GM12878 (cell line): ENCODE measurements at regions not wholly inside any gene's neighbourhood (a gene's known extent, or its start where the extent isn't known, plus 50 kb on each side); places are given as distances from the start of the nearest gene placed in this dataset.

ENCODE experiments used
- ATAC-seq: fragments of 200-7000 bp; cut with Tn5 transposase; 3 replicates; pipeline ENCODE4 v1.9.1; 2020; ENCODE audit warnings: mild to moderate bottlenecking, moderate library complexity
- BruUV-seq: library from RNA; stranded (reverse); fragments of 400-500 nt; replicated peaks from 2 replicates; lab custom pipeline; 2021; lab: Mats Ljungman, UMichigan
- CTCF ChIA-PET: fragments of 300-600 bp; sonication (Branson Sonifier 250); formaldehyde crosslinking; extraction: SDS; loops from one replicate; lab custom pipeline; 2021; ENCODE audit warnings: inconsistent platforms; lab: Yijun Ruan, JAX
- POLR2A ChIA-PET: fragments of 350-600 bp; formaldehyde crosslinking; extraction: SDS; loops from one replicate; lab custom pipeline; 2021; ENCODE audit warnings: inconsistent platforms; lab: Charles Lee
- RAD21 ChIA-PET: fragments of 300-600 bp; sonication (Branson Sonifier 250); formaldehyde crosslinking; loops from one replicate; lab custom pipeline; 2023; ENCODE audit warnings: antibody characterized with exemption; ENCODE audit not compliant: unreplicated experiment; lab: Charles Lee
- SMC1A ChIA-PET: fragments of 300-600 bp; sonication (Branson Sonifier 250); formaldehyde crosslinking; loops from one replicate; lab custom pipeline; 2023; ENCODE audit not compliant: unreplicated experiment, uncharacterized antibody; lab: Charles Lee
- DNase-seq: peaks from one replicate; pipeline ENCODE4 v3.0.0-alpha.2; 2011; ENCODE audit warnings: low read depth, low spot score
- FAIRE-seq: peaks from 3 replicates; lab custom pipeline; 2011; peaks lifted over from hg19 to GRCh38; lab: Jason Lieb, UNC
- H2AFZ ChIP-seq: 2 replicates; pipeline ENCODE4 v1.6.0; 2011; ENCODE audit warnings: low read depth, low read length, control low read depth; ENCODE audit not compliant: control insufficient read depth
- H3K27ac ChIP-seq: 2 replicates; pipeline ENCODE4 v1.5.1; 2011; ENCODE audit warnings: control low read depth; ENCODE audit not compliant: control insufficient read depth, insufficient read depth
- H3K27me3 ChIP-seq, 2 experiments: replicated peaks in 1 of 2; 2 replicates each; pipeline versions ENCODE4 v1.6.0 to v1.6.1; 2011; ENCODE audit warnings: low read length in 1 of 2; ENCODE audit not compliant: control insufficient read depth in 2 of 2, insufficient read depth in 2 of 2
- H3K36me3 ChIP-seq, 2 experiments: 2 replicates each; pipeline ENCODE4 v1.5.1; 2011; ENCODE audit warnings: low read length in 1 of 2; ENCODE audit not compliant: control insufficient read depth in 2 of 2, insufficient read depth in 2 of 2
- H3K4me1 ChIP-seq: 2 replicates; pipeline ENCODE4 v1.6.1; 2011; ENCODE audit warnings: mild to moderate bottlenecking, low read length, moderate library complexity, mixed read lengths; ENCODE audit not compliant: control insufficient read depth, insufficient read depth
- H3K4me2 ChIP-seq: 2 replicates; pipeline ENCODE4 v1.6.0; 2011; ENCODE audit warnings: control low read depth; ENCODE audit not compliant: control insufficient read depth, insufficient read depth
- H3K4me3 ChIP-seq: fragments of 200-600 bp; sonication (generic); 2 replicates; pipeline ENCODE4 v1.5.1; 2016
- H3K79me2 ChIP-seq: 2 replicates; pipeline ENCODE4 v1.6.0; 2011; ENCODE audit warnings: low read length; ENCODE audit not compliant: control insufficient read depth, insufficient read depth
- H3K9ac ChIP-seq: 2 replicates; pipeline ENCODE4 v1.8.0; 2011; ENCODE audit warnings: low read length, control low read depth, mixed read lengths; ENCODE audit not compliant: control insufficient read depth, insufficient read depth
- H3K9me3 ChIP-seq: replicated peaks from 3 replicates; pipeline ENCODE4 v1.5.1; 2011; ENCODE audit warnings: mild to moderate bottlenecking, low read length; ENCODE audit not compliant: control insufficient read depth, insufficient read depth
- H4K20me1 ChIP-seq: 2 replicates; pipeline ENCODE4 v1.6.0; 2011; ENCODE audit not compliant: control insufficient read depth, insufficient read depth
- ATF2 ChIP-seq: IDR thresholded peaks from 2 replicates; pipeline ENCODE4 v1.6.1; 2012; ENCODE audit warnings: low read length, inconsistent platforms
- ATF7 ChIP-seq: fragments of 450-650 bp; IDR thresholded peaks from 2 replicates; pipeline ENCODE4 v1.6.1; 2016; ENCODE audit warnings: low read depth, mild to moderate bottlenecking
- BCL11A ChIP-seq: IDR thresholded peaks from 2 replicates; pipeline ENCODE4 v1.6.1; 2011; ENCODE audit warnings: low read depth, low read length
- CEBPB ChIP-seq, 2 experiments: fragments of 150-350 bp in 1 of 2; IDR thresholded peaks; 2 replicates each; pipeline ENCODE4 v1.6.1; 2012 to 2014; ENCODE audit warnings: low read depth in 2 of 2, low read length in 2 of 2, borderline replicate concordance in 1 of 2, inconsistent platforms in 1 of 2
- FOS ChIP-seq: IDR thresholded peaks from 3 replicates; pipeline ENCODE4 v1.6.1; 2011; ENCODE audit warnings: borderline replicate concordance; ENCODE audit not compliant: insufficient read length; ENCODE audit errors: extremely low read depth
- GATAD2B ChIP-seq: fragments of 450-650 bp; conservative IDR thresholded peaks from 2 replicates; pipeline ENCODE4 v1.6.1; 2017; ENCODE audit warnings: low read depth, mild to moderate bottlenecking, moderate library complexity
- IKZF1 ChIP-seq: fragments of 450-650 bp; conservative IDR thresholded peaks from 2 replicates; pipeline ENCODE4 v1.6.1; 2017; ENCODE audit warnings: antibody characterized with exemption, mild to moderate bottlenecking
- IKZF2 ChIP-seq, 2 experiments: fragments of 450-650 bp; IDR thresholded peaks; 2 replicates each; pipeline ENCODE4 v1.6.1; 2017; ENCODE audit warnings: mild to moderate bottlenecking in 2 of 2, moderate library complexity in 2 of 2
- NBN ChIP-seq: fragments of 450-650 bp; IDR thresholded peaks from 2 replicates; pipeline ENCODE4 v1.6.1; 2016
- PAX5 ChIP-seq: IDR thresholded peaks from 2 replicates; pipeline ENCODE4 v1.6.1; 2011; ENCODE audit warnings: low read depth, low read length, borderline replicate concordance
- PML ChIP-seq: IDR thresholded peaks from 2 replicates; pipeline ENCODE4 v1.6.1; 2012; ENCODE audit warnings: low read length, inconsistent platforms
- POLR2AphosphoS5 ChIP-seq: IDR thresholded peaks from 2 replicates; pipeline ENCODE4 v1.6.1; 2011; ENCODE audit warnings: mild to moderate bottlenecking, low read length, inconsistent platforms
- RBBP5 ChIP-seq: fragments of 200-600 bp; sonication (generic); conservative IDR thresholded peaks from 2 replicates; pipeline ENCODE4 v1.6.1; 2016
- SRF ChIP-seq, 2 experiments: IDR thresholded peaks; 2 replicates each; pipeline ENCODE4 v1.6.1; 2011; ENCODE audit warnings: low read depth in 2 of 2, low read length in 2 of 2, mild to moderate bottlenecking in 1 of 2, moderate library complexity in 1 of 2
- YBX1 ChIP-seq: fragments of 450-650 bp; IDR thresholded peaks from 2 replicates; pipeline ENCODE4 v1.6.1; 2016; ENCODE audit warnings: antibody characterized with exemption
- ZNF592 ChIP-seq: fragments of 450-650 bp; IDR thresholded peaks from 2 replicates; pipeline ENCODE4 v1.6.1; 2017; ENCODE audit warnings: mild to moderate bottlenecking, moderate library complexity
- ZSCAN29 ChIP-seq: fragments of 450-650 bp; IDR thresholded peaks from 2 replicates; pipeline ENCODE4 v1.6.1; 2017; ENCODE audit warnings: mild to moderate bottlenecking, moderate library complexity
- ZZZ3 ChIP-seq: IDR thresholded peaks from 2 replicates; pipeline ENCODE4 v1.6.1; 2011; ENCODE audit warnings: low read depth; ENCODE audit not compliant: control insufficient read depth, insufficient read length
- WGBS: methylation state at CpG from one replicate; pipeline ENCODE4 v1.1.6; 2016; ENCODE audit warnings: low lambda C conversion rate; ENCODE audit not compliant: insufficient replicate concordance, insufficient coverage; ENCODE audit errors: missing lambda C conversion rate; 5-methylcytosine and 5-hydroxymethylcytosine counted together
- in situ Hi-C: fragments of 300-500 bp; cut with MboI; formaldehyde crosslinking; loops from 9 replicates; pipeline ENCODE4 v1.14.3; 2018; ENCODE audit warnings: mixed read lengths
- intact Hi-C: fragments of 100-400 bp; cut with micrococcal nuclease; formaldehyde crosslinking; loops from one replicate; pipeline ENCODE4 v1.14.2; 2022; ENCODE audit not compliant: unreplicated experiment

- TF ChIP-seq ZNF592, result no peak
- TF ChIP-seq PAX5, result no peak
- no peak for TF ChIP-seq ATF2
- no peak for TF ChIP-seq NBN
- TF ChIP-seq, all 136 proteins: peak for 0
These were observed 65.5 kb downstream of the IRX6 start (continued) for GRCh38 chr16:55389426-55390073.

GRCh38 chr16:55390630-55391237, 66.7 kb downstream of the IRX6 start:
- SMC1A ChIA-PET, result no interaction called here

More at GRCh38 chr16:55390630-55391237, 66.7 kb downstream of the IRX6 start:
- no peak overlapping the region for H3K9ac ChIP-seq
- H3K36me3 ChIP-seq, result no peaks in the 10 kb centered on the region
- RAD21 ChIA-PET, result interaction anchor here (0.7 kb wide), 1 partner anchor 18 kb away, joined by 3 read pairs; no protein-coding TSS in a partner anchor
- TF ChIP-seq SRF (IDR thresholded peaks at IDR 0.05; ENCODE audit: low read depth in 2 of 2, low read length in 2 of 2) (no peak), CEBPB (IDR thresholded peaks at IDR 0.05; ENCODE audit: borderline replicate concordance in 1 of 2, low read depth in 2 of 2, low read length in 2 of 2) (no peak), IKZF2 (IDR thresholded peaks at IDR 0.05) (no peak), ATF7 (no peak), GATAD2B (no peak), YBX1 (no peak), ZSCAN29 (no peak), BCL11A (no peak), PML (no peak), POLR2AphosphoS5 (no peak), IKZF1 (no peak), FOS (no peak), ZZZ3 (no peak), RBBP5 (no peak)
- TF ChIP-seq, all 136 proteins: peak for 0
- FAIRE-seq (no peak), DNase-seq (no peak), ATAC-seq (no peak)
- H3K4me1 ChIP-seq, result no peaks in the 10 kb centered on the region
- CTCF ChIA-PET, result interaction anchor here (1.3 kb wide), 1 partner anchor 9 kb away, joined by 4 read pairs; no protein-coding TSS in a partner anchor
- no peaks in the 10 kb centered on the region for H3K9me3 ChIP-seq
- H3K4me3 ChIP-seq, result no peak overlapping the region
- no peaks in the 10 kb centered on the region for H3K79me2 ChIP-seq
- BruUV-seq, result no TSS peak
- no peak overlapping the region for H3K27ac ChIP-seq
- no peak overlapping the region for H2AFZ ChIP-seq
- H4K20me1 ChIP-seq, result no peaks in the 10 kb centered on the region
- POLR2A ChIA-PET, result no interaction called here
- no peaks in the 10 kb centered on the region for H3K27me3 ChIP-seq
- intact Hi-C loops (no loop called here), in situ Hi-C loops (no loop called here)
- WGBS, result 60% methylated on average over 8 of the region's 8 CpGs
- no peak overlapping the region for H3K4me2 ChIP-seq
